PC-3 (cell line): ENCODE measurements at regions not wholly inside any gene's neighbourhood (a gene's known extent, or its start where the extent isn't known, plus 50 kb on each side); places are given as distances from the start of the nearest gene placed in this dataset.
"Not testable (repeated sequence)": the region's sequence is repeated elsewhere in the genome, so short reads cannot be mapped to it uniquely, and the experiment has no call there.

ENCODE experiments used
- EZH2 ChIP-seq: fragments of 300-600 bp; sonication (generic); IDR thresholded peaks from one replicate; pipeline ENCODE4 v1.6.1; 2017; ENCODE audit warnings: antibody characterized with exemption, mild to moderate bottlenecking, low read length; ENCODE audit not compliant: unreplicated experiment
- EZH2phosphoT487 ChIP-seq: fragments of 300-600 bp; sonication (generic); IDR thresholded peaks from 2 replicates; pipeline ENCODE4 v1.6.1; 2018; ENCODE audit warnings: mild to moderate bottlenecking, antibody characterized with exemption, low read length, borderline replicate concordance
- TF ChIP-seq, protein P1 (sequence below): fragments of 300-600 bp; sonication (generic); conservative IDR thresholded peaks from 2 replicates; pipeline ENCODE4 v1.5.1; 2017; ENCODE audit warnings: antibody characterized with exemption, low read depth, mild to moderate bottlenecking, low read length

- TF ChIP-seq, protein P1, sequence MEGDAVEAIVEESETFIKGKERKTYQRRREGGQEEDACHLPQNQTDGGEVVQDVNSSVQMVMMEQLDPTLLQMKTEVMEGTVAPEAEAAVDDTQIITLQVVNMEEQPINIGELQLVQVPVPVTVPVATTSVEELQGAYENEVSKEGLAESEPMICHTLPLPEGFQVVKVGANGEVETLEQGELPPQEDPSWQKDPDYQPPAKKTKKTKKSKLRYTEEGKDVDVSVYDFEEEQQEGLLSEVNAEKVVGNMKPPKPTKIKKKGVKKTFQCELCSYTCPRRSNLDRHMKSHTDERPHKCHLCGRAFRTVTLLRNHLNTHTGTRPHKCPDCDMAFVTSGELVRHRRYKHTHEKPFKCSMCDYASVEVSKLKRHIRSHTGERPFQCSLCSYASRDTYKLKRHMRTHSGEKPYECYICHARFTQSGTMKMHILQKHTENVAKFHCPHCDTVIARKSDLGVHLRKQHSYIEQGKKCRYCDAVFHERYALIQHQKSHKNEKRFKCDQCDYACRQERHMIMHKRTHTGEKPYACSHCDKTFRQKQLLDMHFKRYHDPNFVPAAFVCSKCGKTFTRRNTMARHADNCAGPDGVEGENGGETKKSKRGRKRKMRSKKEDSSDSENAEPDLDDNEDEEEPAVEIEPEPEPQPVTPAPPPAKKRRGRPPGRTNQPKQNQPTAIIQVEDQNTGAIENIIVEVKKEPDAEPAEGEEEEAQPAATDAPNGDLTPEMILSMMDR = not testable (repeated sequence)
- TF ChIP-seq EZH2phosphoT487, EZH2: not testable (repeated sequence)
Measured at GRCh38 chr3:75427486-75427885, 236.6 kb upstream of the FRG2C start.
